HG03354 (cell line): ENCODE measurements at regions not wholly inside any gene's neighbourhood (a gene's known extent, or its start where the extent isn't known, plus 50 kb on each side); places are given as distances from the start of the nearest gene placed in this dataset.
"Not testable (repeated sequence)": the region's sequence is repeated elsewhere in the genome, so short reads cannot be mapped to it uniquely, and the experiment has no call there.

ENCODE experiments used
- ATAC-seq: cut with Tn5 transposase; IDR thresholded peaks from one replicate; pipeline ENCODE4 v1.9.1; 2021; ENCODE audit warnings: mild to moderate bottlenecking; ENCODE audit not compliant: unreplicated experiment, poor library complexity, severe bottlenecking

DNA sequence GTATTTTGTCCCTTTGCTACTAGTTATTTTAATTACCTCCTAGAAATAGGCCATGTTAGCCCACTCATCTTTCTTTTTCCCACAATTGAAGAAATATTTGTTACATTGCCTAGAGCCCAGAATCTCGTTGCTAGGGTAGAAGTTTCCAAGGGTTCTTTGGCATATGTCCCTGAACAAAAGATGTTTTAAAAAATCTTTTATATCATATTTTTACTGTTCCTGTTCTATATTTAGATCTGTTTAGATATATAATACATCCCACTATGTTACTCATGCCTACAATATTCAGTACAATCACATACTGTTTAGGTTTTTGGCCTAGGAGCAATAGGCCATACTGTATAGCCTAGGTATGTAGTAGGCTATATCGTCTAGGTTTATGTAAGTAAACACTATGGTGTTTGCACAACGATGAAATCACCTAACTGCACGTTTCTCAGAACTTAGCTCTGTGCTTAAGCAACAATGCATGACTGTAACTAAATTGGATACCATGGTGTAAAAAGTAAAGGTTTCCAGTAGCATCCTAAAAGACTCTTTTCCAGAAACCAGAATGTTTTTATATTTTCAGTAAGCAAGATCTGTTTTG, 236.0 kb upstream of the SLIT2 start:
- ATAC-seq: no peak

DNA sequence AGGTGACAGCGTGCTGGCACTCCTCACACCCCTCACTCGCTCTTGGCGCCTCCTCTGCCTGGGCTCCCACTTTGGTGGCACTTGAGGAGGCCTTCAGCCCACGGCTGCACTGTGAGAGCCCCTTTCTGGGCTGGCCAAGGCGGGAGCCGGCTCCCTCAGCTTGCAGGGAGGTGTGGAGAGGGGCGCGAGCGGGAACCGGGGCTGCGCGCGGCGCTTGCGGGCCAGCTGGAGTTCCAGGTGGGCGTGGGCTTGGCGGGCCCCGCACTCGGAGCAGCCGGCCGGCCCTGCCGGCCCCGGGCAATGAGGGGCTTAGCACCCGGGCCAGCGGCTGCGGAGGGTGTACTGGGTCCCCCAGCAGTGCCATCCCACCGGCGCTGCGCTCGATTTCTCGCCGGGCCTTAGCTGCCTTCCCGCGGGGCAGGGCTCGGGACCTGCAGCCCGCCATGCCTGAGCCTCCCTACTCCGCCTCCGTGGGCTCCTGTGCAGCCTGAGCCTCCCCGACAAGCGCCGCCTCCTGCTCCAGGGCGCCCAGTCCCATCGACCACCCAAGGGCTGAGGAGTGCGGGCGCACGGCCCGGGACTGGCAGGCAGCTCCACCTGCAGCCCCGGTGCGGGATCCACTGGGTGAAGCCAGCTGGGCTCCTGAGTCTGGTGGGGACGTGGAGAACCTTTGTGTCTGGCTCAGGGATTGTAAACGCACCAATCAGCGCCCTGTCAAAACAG, 247.7 kb upstream of the SLIT2 start:
- ATAC-seq: not testable (repeated sequence)

DNA sequence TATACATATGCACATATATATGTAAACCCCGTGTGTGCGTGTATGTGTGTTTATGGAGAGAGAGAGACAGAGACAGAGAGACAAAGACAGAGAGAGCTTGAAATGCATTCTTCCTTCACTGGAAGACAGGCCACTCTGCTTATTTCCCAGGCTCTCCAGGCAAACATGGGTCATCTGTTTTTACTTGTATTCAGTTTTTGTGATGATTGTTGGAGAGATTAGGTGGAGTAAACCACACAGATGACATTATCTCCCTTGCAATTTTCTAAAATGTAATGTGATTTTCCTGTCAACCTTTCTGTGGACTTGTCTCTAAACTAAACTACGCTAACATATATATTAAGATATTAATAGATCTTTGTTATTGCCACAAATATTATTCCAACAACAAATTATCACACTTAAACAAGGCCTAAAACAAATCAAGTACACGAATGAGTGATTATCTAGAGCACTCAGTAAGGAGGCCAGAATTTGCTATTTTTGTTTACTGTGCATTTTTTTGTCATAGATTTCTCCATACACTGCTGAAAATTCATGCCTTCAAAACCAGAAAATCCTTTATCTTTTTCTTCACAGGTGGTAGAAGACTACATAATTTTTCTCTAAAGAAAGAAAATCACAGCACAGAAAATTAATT, 251.8 kb upstream of the SLIT2 start:
- no peak for ATAC-seq

DNA sequence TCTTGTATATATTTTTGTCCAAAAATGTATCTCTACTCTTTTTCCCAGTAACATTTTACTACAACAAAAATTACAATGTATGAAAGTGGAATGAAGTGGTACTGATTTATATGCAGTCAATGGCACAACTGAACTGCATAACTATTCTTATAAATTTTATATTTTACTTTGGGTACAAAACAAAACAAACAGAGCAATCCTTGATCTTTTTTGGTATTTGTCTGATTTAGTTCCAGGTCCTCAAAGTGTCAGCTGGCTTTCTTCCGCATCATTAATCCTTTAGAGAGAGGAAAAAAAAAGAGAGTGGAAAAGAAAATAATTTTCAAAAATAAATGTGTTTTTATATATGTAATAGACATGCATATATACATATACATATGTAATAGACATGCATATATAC, 252.4 kb upstream of the SLIT2 start:
- ATAC-seq: no peak

DNA sequence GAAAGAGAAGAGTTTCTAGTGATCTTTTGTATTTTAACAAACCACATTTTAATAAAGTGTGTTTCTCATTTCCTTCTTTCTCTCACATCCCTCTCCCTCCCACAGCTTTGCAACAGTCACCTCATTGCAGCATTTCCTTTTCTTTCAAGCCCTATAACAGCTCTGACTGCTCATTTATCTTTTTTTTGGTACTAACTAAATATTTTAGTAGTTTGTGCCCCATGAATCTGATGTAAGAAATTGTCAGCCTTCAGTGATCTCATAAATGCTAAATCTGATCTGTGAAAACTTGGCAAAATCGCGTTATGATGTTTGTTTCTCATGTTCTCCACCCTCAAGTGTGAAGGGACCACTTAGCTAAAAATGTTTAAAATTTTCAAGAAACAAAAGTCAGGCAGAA, 258.5 kb upstream of the SLIT2 start:
- ATAC-seq: no peak

DNA sequence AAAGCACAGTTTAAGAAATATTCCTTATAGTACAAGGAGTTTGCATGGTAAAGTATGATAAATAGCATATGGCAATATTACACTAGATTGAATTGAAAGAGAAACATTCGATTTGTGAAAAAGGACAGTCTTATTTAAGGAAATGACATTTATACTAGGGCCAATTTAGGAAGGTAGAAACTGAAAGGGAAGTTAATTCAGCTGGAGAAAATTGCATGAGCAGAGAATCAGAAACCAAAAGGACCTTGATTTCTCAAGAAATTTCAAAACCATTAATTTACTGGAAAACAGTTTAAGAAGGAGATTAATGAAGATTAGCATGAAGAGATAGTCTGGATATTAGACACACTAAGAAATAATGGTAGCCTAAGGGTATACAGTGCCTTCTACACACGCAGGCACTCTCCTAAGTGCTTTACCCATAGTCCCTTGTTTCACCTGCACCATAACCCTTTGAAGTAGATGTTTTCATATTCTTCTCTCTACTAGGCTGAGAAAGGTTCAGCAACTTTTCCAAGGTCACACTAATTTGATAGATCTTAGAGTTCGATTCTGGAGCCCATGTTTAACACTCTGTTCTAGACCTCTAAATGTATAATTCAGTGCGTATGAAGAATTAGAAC, 259.1 kb upstream of the SLIT2 start:
- no peak for ATAC-seq

DNA sequence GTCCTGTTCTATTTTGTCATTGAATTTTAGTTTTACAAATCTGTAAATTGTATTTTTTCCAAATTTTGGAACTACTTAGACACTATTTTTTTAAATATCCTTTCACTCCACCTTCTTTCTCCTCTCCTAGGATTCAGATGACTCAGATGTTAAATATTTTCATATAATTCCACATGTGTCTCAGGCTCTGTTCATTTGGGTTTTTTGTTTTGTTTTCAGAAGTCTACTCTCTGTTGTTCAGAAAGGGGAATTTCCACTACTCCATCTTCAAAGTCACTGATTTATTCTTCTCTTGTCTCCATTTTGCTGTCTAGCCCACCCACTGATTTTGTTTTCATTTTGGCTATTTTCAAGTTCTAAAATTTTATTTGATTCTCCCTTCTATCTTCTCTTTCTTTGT, 264.0 kb upstream of the SLIT2 start:
- no peak for ATAC-seq

DNA sequence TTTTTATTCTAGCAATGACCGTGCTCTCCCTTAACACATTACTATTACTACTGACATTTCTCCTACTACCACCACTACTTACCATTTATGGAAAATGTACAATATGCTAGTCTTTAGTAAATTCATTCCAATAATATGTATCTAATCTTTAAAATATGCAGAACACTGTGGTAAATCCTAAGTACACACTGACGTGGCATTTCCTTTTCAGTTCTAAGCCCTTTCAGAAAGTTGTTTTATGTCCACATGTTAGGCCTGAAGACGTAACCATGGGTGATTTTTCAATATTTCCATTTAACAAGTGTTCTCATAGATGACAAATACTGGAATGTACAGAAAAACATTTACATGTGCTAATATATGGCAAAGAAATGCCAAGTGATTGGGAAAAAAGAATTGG, 268.6 kb upstream of the SLIT2 start:
- no peak for ATAC-seq

DNA sequence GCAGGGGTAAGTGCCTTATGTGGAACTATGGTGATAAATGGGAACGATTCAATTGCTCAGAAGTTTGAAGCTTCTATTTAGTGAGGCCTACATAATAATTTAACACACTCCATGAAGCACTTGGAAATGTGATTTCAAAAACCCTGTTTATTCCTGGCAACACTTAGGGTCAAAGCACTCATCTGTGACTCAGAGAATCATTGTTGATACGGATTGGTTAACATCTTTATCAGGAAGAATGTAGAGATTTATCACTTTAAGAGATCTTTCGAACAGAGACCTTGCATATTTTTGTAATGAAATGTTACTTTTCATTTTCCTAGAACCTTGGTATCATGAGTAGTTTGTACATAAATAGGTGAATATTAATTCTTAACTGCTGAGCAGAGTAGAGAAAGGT, 269.1 kb upstream of the SLIT2 start:
- ATAC-seq: no peak

DNA sequence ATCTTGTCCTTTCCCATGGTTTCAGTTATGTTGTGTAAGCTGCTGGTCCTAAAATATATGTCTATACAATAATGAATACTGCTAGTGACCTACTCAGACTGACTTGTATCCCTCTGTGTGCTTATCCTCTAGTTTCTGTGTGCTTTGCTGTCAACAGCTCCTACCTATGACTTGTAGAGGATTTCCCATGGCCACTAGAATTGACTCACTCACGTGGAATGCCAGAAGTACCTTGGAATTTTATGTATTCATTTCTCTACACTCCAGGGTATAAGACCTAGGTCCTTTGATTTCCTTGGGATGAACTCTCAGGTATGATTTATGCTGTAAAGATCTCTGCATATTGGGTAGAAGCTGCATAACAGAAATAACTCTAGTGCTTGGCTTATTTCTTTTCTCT, 279.9 kb upstream of the SLIT2 start:
- ATAC-seq: no peak

DNA sequence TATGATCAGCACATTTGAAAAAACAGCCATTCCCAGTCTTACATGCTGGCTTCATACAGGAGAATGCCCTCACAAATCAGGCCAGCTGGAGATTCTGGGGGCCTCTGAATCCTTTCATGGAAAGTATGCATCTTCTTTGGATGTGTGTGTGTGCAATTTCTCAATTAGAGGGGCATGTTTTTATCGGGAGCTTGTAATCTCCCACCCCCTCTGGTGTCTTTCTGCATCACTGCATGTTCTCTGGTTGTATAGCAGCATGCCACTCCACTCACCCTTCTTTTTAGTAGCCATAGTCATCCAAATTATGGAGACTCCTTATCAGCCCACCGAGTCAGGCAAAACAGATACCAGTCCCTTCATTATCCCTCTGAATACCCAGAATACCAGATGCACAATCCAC, 282.2 kb upstream of the SLIT2 start:
- no peak for ATAC-seq

DNA sequence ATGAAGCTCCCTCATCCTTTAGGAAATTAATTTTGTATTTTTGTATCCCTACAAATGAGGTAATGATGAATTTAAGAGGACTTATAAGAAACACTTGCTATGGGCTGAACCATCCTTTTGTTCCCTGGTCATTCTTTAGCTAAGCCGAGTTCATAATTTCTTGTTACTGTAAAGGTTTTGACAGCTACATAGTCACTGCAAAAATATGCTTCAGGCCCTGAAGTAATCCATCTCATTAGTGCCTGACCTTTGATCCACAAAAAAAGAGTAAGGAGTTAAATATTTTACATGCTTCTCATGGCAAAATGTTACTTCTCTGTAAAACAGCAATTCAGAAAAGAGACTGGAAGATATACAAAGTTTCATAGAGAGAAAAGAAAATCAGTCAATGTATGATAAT, 290.6 kb upstream of the SLIT2 start:
- no peak for ATAC-seq

DNA sequence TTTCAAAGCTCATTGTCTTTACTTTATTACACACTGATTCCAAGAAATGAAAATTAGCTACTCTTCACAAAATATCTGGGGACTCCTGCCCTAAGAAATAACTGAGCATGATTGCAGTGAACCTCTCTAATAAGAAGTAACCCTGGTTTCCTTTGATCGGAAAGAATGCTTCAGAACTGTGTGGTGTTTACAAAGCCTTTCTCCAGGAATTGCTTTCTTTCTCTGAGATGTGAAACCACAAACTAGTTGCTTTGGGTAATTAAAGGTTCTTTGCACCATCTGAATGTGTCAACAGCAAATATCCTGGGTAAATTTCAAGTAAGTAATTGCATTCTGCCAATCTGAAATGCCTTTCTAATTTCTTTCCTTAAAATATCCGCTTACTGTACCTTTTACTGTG, 292.9 kb upstream of the SLIT2 start:
- ATAC-seq: no peak

DNA sequence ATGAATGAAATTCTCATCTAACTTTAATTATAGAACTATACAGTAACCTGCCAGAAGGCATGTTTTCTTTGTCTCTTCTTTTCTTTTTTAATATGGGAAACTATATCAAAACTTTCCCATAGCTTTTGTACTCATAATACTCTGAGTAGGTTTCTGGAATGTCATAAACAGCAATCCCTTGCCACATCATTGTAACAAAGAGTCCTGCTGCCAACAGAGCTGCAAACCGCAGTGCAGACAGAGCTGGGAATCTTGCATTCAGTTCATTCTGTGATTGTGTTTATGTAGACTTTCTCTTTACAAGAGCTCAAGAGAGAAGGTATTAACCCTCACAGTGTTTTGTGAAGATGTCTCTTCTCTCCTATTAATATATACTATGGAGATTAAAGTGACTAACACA, 304.4 kb upstream of the SLIT2 start:
- ATAC-seq: no peak

DNA sequence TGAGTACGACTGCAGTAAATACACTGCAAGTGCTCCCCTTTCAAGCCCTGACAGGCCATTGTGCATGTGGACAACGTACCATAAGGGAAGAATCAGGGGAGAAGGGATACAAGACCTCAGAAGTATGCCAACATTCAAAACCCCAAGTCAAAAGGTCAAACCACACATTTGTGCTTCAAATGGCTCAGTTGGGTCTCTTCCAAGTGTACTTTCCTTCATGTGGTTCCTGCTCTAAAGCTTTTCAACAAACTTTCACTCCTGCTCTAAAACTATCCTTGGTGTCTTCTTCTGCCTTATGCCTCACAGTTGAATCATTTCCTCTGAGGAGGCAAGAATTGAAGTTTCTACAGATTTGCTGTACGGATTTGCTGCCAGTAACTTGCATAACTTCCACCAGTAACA, 305.7 kb upstream of the SLIT2 start:
- no peak for ATAC-seq

DNA sequence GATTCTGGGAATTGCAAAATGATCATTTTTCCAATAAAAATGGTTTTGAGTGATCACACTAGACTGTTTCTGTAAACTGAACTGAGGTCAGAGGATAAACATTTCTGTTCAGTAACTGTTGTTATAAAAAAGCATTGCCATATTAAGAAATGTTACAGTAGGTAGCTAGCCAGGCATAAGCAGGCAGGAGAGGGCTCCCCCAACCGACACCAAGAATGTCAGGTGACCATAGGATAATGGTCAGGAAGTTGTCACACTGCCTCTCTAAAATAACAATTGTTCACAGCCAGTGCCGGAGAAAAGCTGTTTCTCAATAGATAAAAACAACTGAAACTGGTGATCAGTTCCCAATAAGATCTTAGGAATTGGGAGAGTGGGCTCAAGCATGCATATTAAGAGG, 306.2 kb upstream of the SLIT2 start:
- ATAC-seq: no peak

DNA sequence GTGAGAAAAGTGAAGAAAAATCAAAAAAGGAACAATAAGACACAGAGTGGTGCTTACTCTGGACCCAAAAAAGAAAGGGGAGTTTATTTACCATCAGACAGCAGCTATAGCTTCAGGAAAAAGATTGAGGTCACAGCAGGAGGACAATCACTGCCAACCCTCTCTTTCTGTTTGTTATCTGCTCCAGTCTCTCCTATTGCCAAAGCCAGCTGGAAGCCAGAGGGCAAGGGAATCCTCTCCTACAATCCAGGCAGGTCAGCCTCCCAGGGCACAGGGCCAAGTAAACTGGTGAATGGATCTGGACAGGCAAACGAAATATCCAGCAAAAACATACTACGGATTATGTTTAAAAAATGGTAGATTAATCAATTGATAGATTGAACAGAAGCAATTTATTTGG, 306.9 kb upstream of the SLIT2 start:
- ATAC-seq: no peak

DNA sequence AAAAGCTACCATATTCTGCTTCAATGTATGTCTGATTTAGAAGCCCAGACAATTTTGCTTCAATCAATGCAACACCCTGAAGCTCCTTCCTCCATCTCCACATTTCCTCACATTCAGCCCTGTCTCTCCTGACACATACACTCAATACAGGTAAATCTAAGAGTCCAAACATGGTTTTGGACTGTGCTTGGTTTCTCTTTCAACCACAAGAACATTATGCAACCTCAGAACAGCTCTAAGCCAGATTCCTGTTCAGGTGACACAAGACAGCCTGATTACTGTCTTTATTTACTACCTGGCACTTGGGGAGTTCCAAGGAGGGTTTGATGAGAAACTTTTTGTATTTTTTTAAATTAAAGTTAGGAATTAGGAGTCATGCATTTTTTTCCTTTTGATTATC, 307.5 kb upstream of the SLIT2 start:
- ATAC-seq: no peak

DNA sequence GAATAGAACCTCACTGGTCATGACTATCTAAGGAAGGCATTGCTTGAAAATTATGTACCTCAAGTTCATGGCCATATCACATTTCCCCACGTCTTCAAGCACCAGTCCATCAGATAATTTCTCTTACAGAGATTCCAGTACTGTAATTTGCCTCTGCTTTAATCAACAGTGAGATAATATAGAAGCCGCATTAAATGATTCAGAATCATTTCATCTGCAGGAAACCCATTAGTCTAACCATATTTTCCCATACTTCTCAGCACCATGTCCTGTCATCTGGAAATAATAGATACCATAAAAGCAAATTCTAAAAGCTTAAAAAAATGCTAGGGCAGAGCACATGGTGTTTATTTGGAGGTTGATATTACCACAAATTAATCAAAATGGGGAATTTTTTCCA, 310.3 kb upstream of the SLIT2 start:
- ATAC-seq: no peak

DNA sequence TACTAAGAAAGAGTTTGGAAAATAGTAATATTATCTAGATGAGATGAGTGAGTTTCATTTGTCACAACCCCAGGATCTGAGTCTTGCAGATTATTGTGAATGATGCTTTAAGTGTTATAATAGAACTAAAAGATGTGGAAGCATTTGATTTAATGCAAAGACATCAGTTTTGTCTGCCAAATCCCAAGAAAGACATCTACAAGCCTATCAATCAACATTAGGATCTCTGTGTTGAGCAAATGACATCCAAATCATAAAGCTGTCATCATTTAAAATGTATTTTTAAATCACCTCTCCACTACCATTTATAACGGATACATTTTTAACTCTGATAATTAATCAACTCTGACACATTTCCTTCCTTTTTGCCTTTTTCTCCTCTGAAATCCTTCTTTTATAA, 310.8 kb upstream of the SLIT2 start:
- ATAC-seq: no peak

DNA sequence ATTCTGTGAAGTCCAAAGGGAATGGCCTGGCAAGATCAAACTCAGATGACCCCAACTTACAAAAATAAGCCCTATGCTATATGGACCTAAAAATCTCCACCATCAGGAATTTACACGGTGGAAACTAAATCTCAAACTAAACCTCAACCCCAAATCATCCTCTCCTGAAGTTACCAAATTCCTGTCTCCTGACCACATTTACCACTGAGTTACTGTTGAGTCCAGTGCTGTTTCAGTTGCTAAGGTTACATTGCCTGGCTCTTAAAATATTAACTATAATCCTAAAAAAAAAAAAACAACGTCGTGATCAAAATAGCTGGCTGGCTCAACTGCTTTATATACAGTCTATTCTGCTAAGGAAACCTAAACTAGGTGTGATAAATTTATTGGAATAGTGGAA, 315.2 kb upstream of the SLIT2 start:
- ATAC-seq: no peak
